WTC11 (cell line): ENCODE measurements at regions not wholly inside any gene's neighbourhood (a gene's known extent, or its start where the extent isn't known, plus 50 kb on each side); places are given as distances from the start of the nearest gene placed in this dataset.

ENCODE experiments used
- ATAC-seq: fragments of 200-7000 bp; cut with Tn5 transposase; 2 replicates; pipeline ENCODE4 v1.10.0; 2021; ENCODE audit warnings: mild to moderate bottlenecking, moderate library complexity
- CTCF ChIA-PET: fragments of 300-600 bp; sonication (Branson Sonifier 250); formaldehyde crosslinking; loops from one replicate; lab custom pipeline; 2021; ENCODE audit warnings: antibody characterized with exemption; lab: Charles Lee
- POLR2A ChIA-PET: fragments of 350-600 bp; sonication (Branson Sonifier 250); formaldehyde crosslinking; loops from one replicate; lab custom pipeline; 2021; ENCODE audit warnings: antibody characterized with exemption; lab: Charles Lee
- DNase-seq: peaks from one replicate; pipeline ENCODE4 v3.0.0; 2021; ENCODE audit warnings: low spot score
- H3K27ac Mint-ChIP-seq: 2 replicates; pipeline ENCODE4 v1.8.0; 2021; ENCODE audit warnings: mixed read lengths
- H3K27me3 Mint-ChIP-seq: 2 replicates; pipeline ENCODE4 v1.8.0; 2021; ENCODE audit warnings: low read depth, mild to moderate bottlenecking, moderate library complexity, mixed read lengths
- H3K36me3 Mint-ChIP-seq: 2 replicates; pipeline ENCODE4 v1.8.0; 2021; ENCODE audit warnings: mixed read lengths
- H3K4me1 Mint-ChIP-seq: 2 replicates; pipeline ENCODE4 v1.8.0; 2022; ENCODE audit warnings: mixed read lengths
- H3K4me3 Mint-ChIP-seq: 2 replicates; pipeline ENCODE4 v1.8.0; 2021; ENCODE audit warnings: mild to moderate bottlenecking, moderate library complexity, mixed read lengths
- H3K9me3 Mint-ChIP-seq: 2 replicates; pipeline ENCODE4 v1.8.0; 2021; ENCODE audit warnings: mixed read lengths
- ARID4B ChIP-seq: sonication (generic); formaldehyde crosslinking; IDR thresholded peaks from 2 replicates; pipeline ENCODE4 v1.8.0; 2023; ENCODE audit warnings: missing genetic modification reagents, mild to moderate bottlenecking, borderline replicate concordance
- ATF3 ChIP-seq: sonication (generic); formaldehyde crosslinking; conservative IDR thresholded peaks from 2 replicates; pipeline ENCODE4 v1.8.1; 2022; ENCODE audit warnings: mild to moderate bottlenecking, missing genetic modification reagents
- CDX4 ChIP-seq: fragments of 250-450 bp; sonication (Bioruptor Pico); IDR thresholded peaks from 2 replicates; pipeline ENCODE4 v1.9.0; 2021; ENCODE audit warnings: moderate library complexity, mild to moderate bottlenecking, inconsistent platforms, borderline replicate concordance
- CTCF ChIP-seq: fragments of 200-600 bp; IDR thresholded peaks from 2 replicates; pipeline ENCODE4 v1.8.0; 2022; ENCODE audit warnings: antibody characterized with exemption
- E2F1 ChIP-seq: sonication (generic); formaldehyde crosslinking; IDR thresholded peaks from 2 replicates; pipeline ENCODE4 v1.8.0; 2022; ENCODE audit warnings: mild to moderate bottlenecking, missing genetic modification reagents
- E2F4 ChIP-seq: sonication (generic); formaldehyde crosslinking; IDR thresholded peaks from 2 replicates; pipeline ENCODE4 v1.8.1; 2022; ENCODE audit warnings: low read depth, mild to moderate bottlenecking, moderate library complexity, missing genetic modification reagents, borderline replicate concordance
- ESRRA ChIP-seq: sonication (generic); formaldehyde crosslinking; IDR thresholded peaks from 2 replicates; pipeline ENCODE4 v1.8.1; 2022; ENCODE audit warnings: mild to moderate bottlenecking, missing genetic modification reagents, borderline replicate concordance
- GRHL2 ChIP-seq: fragments of 250-450 bp; sonication (Bioruptor Pico); IDR thresholded peaks from 2 replicates; pipeline ENCODE4 v1.8.0; 2022; ENCODE audit warnings: mild to moderate bottlenecking, moderate library complexity; ENCODE audit not compliant: insufficient replicate concordance, severe bottlenecking
- HMGA2 ChIP-seq: fragments of 250-450 bp; sonication (Bioruptor Pico); IDR thresholded peaks from 2 replicates; pipeline ENCODE4 v1.4.0; 2021; ENCODE audit warnings: mild to moderate bottlenecking, moderate library complexity
- IRF2 ChIP-seq: sonication (generic); formaldehyde crosslinking; IDR thresholded peaks from 2 replicates; pipeline ENCODE4 v1.8.0; 2022; ENCODE audit warnings: low read depth, missing genetic modification reagents, borderline replicate concordance
- JUN ChIP-seq: sonication (generic); formaldehyde crosslinking; IDR thresholded peaks from 2 replicates; pipeline ENCODE4 v1.8.0; 2023; ENCODE audit warnings: mild to moderate bottlenecking, missing genetic modification reagents
- MAX ChIP-seq: sonication (generic); formaldehyde crosslinking; IDR thresholded peaks from 2 replicates; pipeline ENCODE4 v1.8.0; 2022; ENCODE audit warnings: mild to moderate bottlenecking, missing genetic modification reagents
- MXD4 ChIP-seq: fragments of 250-450 bp; sonication (Bioruptor Pico); IDR thresholded peaks from 2 replicates; pipeline ENCODE4 v1.8.0; 2021; ENCODE audit warnings: mild to moderate bottlenecking, moderate library complexity, borderline replicate concordance
- NFATC4 ChIP-seq: fragments of 250-450 bp; sonication (Bioruptor Pico); IDR thresholded peaks from 2 replicates; pipeline ENCODE4 v1.9.0; 2021; ENCODE audit warnings: mild to moderate bottlenecking
- SMAD3 ChIP-seq: sonication (generic); formaldehyde crosslinking; IDR thresholded peaks from 2 replicates; pipeline ENCODE4 v1.8.0; 2022; ENCODE audit warnings: missing genetic modification reagents, mild to moderate bottlenecking, borderline replicate concordance
- STAT6 ChIP-seq: sonication (generic); formaldehyde crosslinking; conservative IDR thresholded peaks from 2 replicates; pipeline ENCODE4 v1.8.1; 2023; ENCODE audit warnings: mild to moderate bottlenecking, low read depth, missing genetic modification reagents, moderate library complexity
- TEAD1 ChIP-seq: sonication (generic); formaldehyde crosslinking; IDR thresholded peaks from 2 replicates; pipeline ENCODE4 v1.8.0; 2022; ENCODE audit warnings: mild to moderate bottlenecking, missing genetic modification reagents
- ZNF121 ChIP-seq: sonication (generic); formaldehyde crosslinking; IDR thresholded peaks from 2 replicates; pipeline ENCODE4 v1.8.0; 2023; ENCODE audit warnings: missing genetic modification reagents
- ZNF317 ChIP-seq: sonication (generic); formaldehyde crosslinking; IDR thresholded peaks from 2 replicates; pipeline ENCODE4 v1.8.1; 2023; ENCODE audit warnings: low read depth, mild to moderate bottlenecking, moderate library complexity, missing genetic modification reagents, borderline replicate concordance
- ZNF396 ChIP-seq: fragments of 250-450 bp; sonication (Bioruptor Pico); IDR thresholded peaks from 2 replicates; pipeline ENCODE4 v1.8.0; 2021; ENCODE audit warnings: mild to moderate bottlenecking, moderate library complexity, borderline replicate concordance
- ZSCAN18 ChIP-seq: fragments of 250-450 bp; sonication (Bioruptor Pico); IDR thresholded peaks from 2 replicates; pipeline ENCODE4 v2.1.2; 2022; ENCODE audit warnings: mild to moderate bottlenecking, moderate library complexity

- TF ChIP-seq ARID4B (CRISPR knock-in tag) (no peak), ZNF121 (CRISPR knock-in tag) (no peak), E2F1 (no peak), IRF2 (no peak), SMAD3 (no peak), ZNF396 (CRISPR knock-in tag) (no peak), HMGA2 (no peak), E2F4 (CRISPR knock-in tag) (no peak), CTCF (no peak)
Observed at GRCh38 chr3:82640254-82640653, 878.8 kb upstream of the GBE1 start (continued).

GRCh38 chr3:82637574-82637973, 876.1 kb upstream of the GBE1 start:
- H3K4me1 Mint-ChIP-seq: peaks cover 13% of the 10 kb centered on the region
- DNase-seq: no peak

More at GRCh38 chr3:82637574-82637973, 876.1 kb upstream of the GBE1 start:
- Mint-ChIP-seq H3K4me3 (no peak overlapping the region), H3K9me3 (peaks cover 16% of the 10 kb centered on the region), H3K27me3 (no peaks in the 10 kb centered on the region), H3K36me3 (peaks cover 6% of the 10 kb centered on the region), H3K27ac (no peak overlapping the region)
- ATAC-seq: no peak
- TF ChIP-seq ZSCAN18 (CRISPR knock-in tag) (no peak), ZNF317 (CRISPR knock-in tag) (no peak), MXD4 (CRISPR knock-in tag) (no peak), NFATC4 (no peak), TEAD1 (CRISPR knock-in tag) (no peak), CDX4 (no peak), ZNF396 (CRISPR knock-in tag) (no peak), ESRRA (no peak), STAT6 (no peak), MAX (no peak), JUN (no peak), ATF3 (no peak), GRHL2 (CRISPR knock-in tag) (no peak)
- CTCF ChIA-PET: no interaction called here
- POLR2A ChIA-PET: no interaction called here
